SK-N-MC (cell line): ENCODE measurements at regions not wholly inside any gene's neighbourhood (a gene's known extent, or its start where the extent isn't known, plus 50 kb on each side); places are given as distances from the start of the nearest gene placed in this dataset.
"Not testable (repeated sequence)": the region's sequence is repeated elsewhere in the genome, so short reads cannot be mapped to it uniquely, and the experiment has no call there.

Experiments used
- DNase-seq: peaks from one replicate; pipeline ENCODE4 v3.0.0-alpha.2; 2011; ENCODE audit warnings: low read depth, low spot score
- H3K27ac ChIP-seq: fragments of 200-600 bp; sonication (generic); 2 replicates; pipeline ENCODE4 v1.5.1; 2016; ENCODE audit warnings: mixed run types
- H3K36me3 ChIP-seq: fragments of 200-600 bp; sonication (generic); 2 replicates; pipeline ENCODE4 v1.6.1; 2017; ENCODE audit warnings: antibody characterized with exemption, low read length, mixed read lengths; ENCODE audit not compliant: insufficient read depth
- H3K4me3 ChIP-seq: fragments of 200-600 bp; sonication (generic); 2 replicates; pipeline ENCODE4 v1.5.1; 2016
- H3K9ac ChIP-seq: fragments of 200-600 bp; sonication (generic); 2 replicates; pipeline ENCODE4 v1.8.0; 2017; ENCODE audit warnings: mixed run types, mixed read lengths; ENCODE audit not compliant: insufficient read length
- H3K9me3 ChIP-seq: fragments of 200-600 bp; sonication (generic); 2 replicates; pipeline ENCODE4 v1.6.1; 2017; ENCODE audit warnings: low read depth, mild to moderate bottlenecking, antibody characterized with exemption, low read length, moderate library complexity, mixed read lengths
- EZH2 ChIP-seq: fragments of 200-600 bp; sonication (generic); IDR thresholded peaks from one replicate; pipeline ENCODE4 v1.6.1; 2017; ENCODE audit warnings: antibody characterized with exemption
- FOXP2 ChIP-seq: optimal IDR thresholded peaks from 2 replicates; pipeline ENCODE3; 2011; ENCODE audit warnings: mild to moderate bottlenecking, moderate library complexity; ENCODE audit not compliant: insufficient read depth; ENCODE audit errors: extremely low read length, control extremely low read depth
- POLR2AphosphoS5 ChIP-seq: IDR thresholded peaks from 2 replicates; pipeline ENCODE4 v1.6.1; 2012; ENCODE audit warnings: mild to moderate bottlenecking, low read depth, low read length, borderline replicate concordance

GRCh38 chr3:187490366-187490765, 122.2 kb downstream of the RTP4 start:
- H3K9ac ChIP-seq: peak overlapping the region; percentile 46
- H3K9me3 ChIP-seq: peaks cover 5% of the 10 kb centered on the region; the same call in 1 of the 2 replicates
- H3K27ac ChIP-seq: peak overlapping the region; percentile 94
- peak; percentile 74 for DNase-seq
- peak overlapping the region; percentile 62 for H3K4me3 ChIP-seq
- H3K36me3 ChIP-seq: no peaks in the 10 kb centered on the region
- TF ChIP-seq POLR2AphosphoS5 (no peak), FOXP2 (no peak), EZH2 (no peak)

GRCh38 chr3:187484547-187485295, 116.5 kb downstream of the RTP4 start:
- no peak for DNase-seq
- Histone ChIP-seq H3K9ac (no peak overlapping the region), H3K4me3 (no peak overlapping the region), H3K36me3 (no peaks in the 10 kb centered on the region), H3K27ac (no peak overlapping the region), H3K9me3 (peaks cover 5% of the 10 kb centered on the region; the same call in 1 of the 2 replicates)
- TF ChIP-seq EZH2: no peak
- TF ChIP-seq POLR2AphosphoS5: no peak
- TF ChIP-seq FOXP2: no peak

DNA sequence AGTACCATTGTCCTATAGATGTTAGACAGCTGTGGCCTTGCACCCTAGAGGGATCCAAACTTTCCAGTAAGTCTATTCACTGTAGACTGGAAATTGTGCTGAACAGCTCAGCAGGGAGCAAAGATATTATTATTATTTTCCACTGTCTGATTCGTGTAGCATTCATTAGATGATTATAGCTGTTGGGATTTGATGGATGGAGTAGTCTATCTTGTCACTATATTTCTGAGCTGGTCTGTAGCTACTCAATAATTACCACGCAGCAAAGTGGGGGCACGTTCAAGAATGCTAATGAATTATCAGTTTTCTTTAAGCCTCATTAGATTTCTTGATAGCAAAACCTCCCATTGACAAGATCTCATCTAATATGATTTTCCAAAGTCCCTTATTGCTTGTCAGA, 113.2 kb downstream of the RTP4 start:
- Histone ChIP-seq H3K27ac (no peak overlapping the region), H3K4me3 (no peak overlapping the region), H3K9me3 (no peaks in the 10 kb centered on the region), H3K36me3 (no peaks in the 10 kb centered on the region), H3K9ac (no peak overlapping the region)
- no peak for DNase-seq
- no peak for TF ChIP-seq EZH2
- no peak for TF ChIP-seq FOXP2
- TF ChIP-seq POLR2AphosphoS5: no peak

- not testable (repeated sequence) for H3K27ac ChIP-seq, H3K4me3 ChIP-seq, H3K36me3 ChIP-seq
Observed at GRCh38 chr3:187475613-187476012, 107.4 kb downstream of the RTP4 start.

GRCh38 chr3:187473778-187474406, 105.7 kb downstream of the RTP4 start:
- H3K9ac ChIP-seq: no peak overlapping the region
- TF ChIP-seq POLR2AphosphoS5 (no peak), FOXP2 (no peak), EZH2 (no peak)
- no peak for DNase-seq
- H3K27ac ChIP-seq: no peak overlapping the region
- H3K9me3 ChIP-seq: peaks cover 4% of the 10 kb centered on the region; the same call in 1 of the 2 replicates
- H3K4me3 ChIP-seq: no peak overlapping the region
- H3K36me3 ChIP-seq: no peaks in the 10 kb centered on the region

More at GRCh38 chr3:187475613-187476012, 107.4 kb downstream of the RTP4 start:
- H3K9ac ChIP-seq, DNase-seq, H3K9me3 ChIP-seq: not testable (repeated sequence)

GRCh38 chr3:187466306-187466705, 98.1 kb downstream of the RTP4 start:
- not testable (repeated sequence) for H3K27ac ChIP-seq, H3K9ac ChIP-seq, H3K36me3 ChIP-seq, DNase-seq, H3K9me3 ChIP-seq, H3K4me3 ChIP-seq

GRCh38 chr3:187465503-187465902, 97.3 kb downstream of the RTP4 start:
- DNase-seq: no peak
- no peak overlapping the region for H3K4me3 ChIP-seq
- no peak overlapping the region for H3K9ac ChIP-seq
- TF ChIP-seq EZH2 (no peak), POLR2AphosphoS5 (no peak), FOXP2 (no peak)
- no peaks in the 10 kb centered on the region for H3K36me3 ChIP-seq
- no peak overlapping the region for H3K27ac ChIP-seq
- H3K9me3 ChIP-seq: no peaks in the 10 kb centered on the region

GRCh38 chr3:187464682-187465081, 96.5 kb downstream of the RTP4 start:
- no peaks in the 10 kb centered on the region for H3K9me3 ChIP-seq
- H3K27ac ChIP-seq: no peak overlapping the region
- DNase-seq: no peak
- TF ChIP-seq EZH2: no peak
- no peak for TF ChIP-seq FOXP2
- no peak for TF ChIP-seq POLR2AphosphoS5
- H3K36me3 ChIP-seq: no peaks in the 10 kb centered on the region
- no peak overlapping the region for H3K9ac ChIP-seq
- no peak overlapping the region for H3K4me3 ChIP-seq

DNA sequence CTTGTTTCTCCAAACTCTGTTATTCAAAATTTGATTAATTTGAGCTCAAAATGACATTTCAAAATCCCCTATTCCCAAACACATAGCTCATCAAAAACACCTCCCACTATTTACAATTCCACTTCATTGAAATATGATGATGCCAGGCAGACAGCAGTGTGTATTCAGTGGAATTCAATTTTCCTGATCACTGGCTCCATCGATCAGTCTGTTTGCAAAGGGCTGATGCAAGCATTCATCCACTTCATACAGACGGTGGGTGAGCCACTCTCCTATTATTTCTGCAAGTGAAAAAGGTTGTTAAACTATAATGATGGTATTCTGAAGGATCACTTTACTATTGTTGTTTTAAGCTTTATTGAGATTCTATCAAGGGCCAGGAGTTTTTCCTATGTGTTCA, 90.7 kb downstream of the RTP4 start:
- DNase-seq: no peak
- Histone ChIP-seq H3K9ac (no peak overlapping the region), H3K36me3 (no peaks in the 10 kb centered on the region), H3K27ac (no peak overlapping the region), H3K9me3 (no peaks in the 10 kb centered on the region), H3K4me3 (no peak overlapping the region)
- TF ChIP-seq EZH2 (no peak), FOXP2 (no peak), POLR2AphosphoS5 (no peak)
